Breast epithelium (tissue), 3 donors: ENCODE measurements at regions not wholly inside any gene's neighbourhood (a gene's known extent, or its start where the extent isn't known, plus 50 kb on each side); places are given as distances from the start of the nearest gene placed in this dataset.

ENCODE experiments used
- CTCF ChIP-seq, 3 donors: fragments of 450-650 bp; IDR thresholded peaks; one replicate each; pipeline ENCODE4 v1.5.1; 2016 to 2017; ENCODE audit warnings: antibody characterized with exemption in 3 of 3, mild to moderate bottlenecking in 3 of 3, moderate library complexity in 3 of 3
- POLR2A ChIP-seq: fragments of 450-650 bp; IDR thresholded peaks from one replicate; pipeline ENCODE4 v1.6.1; 2016; ENCODE audit warnings: antibody characterized with exemption, mild to moderate bottlenecking, moderate library complexity

- TF ChIP-seq CTCF (IDR thresholded peaks at IDR 0.05) (no peak), POLR2A (no peak)
These were observed 338.6 kb downstream of the SPIN4 start for GRCh38 chrX:63012574-63012973.
